ENCODE measurements at regions not wholly inside any gene's neighbourhood (a gene's known extent, or its start where the extent isn't known, plus 50 kb on each side); places are given as distances from the start of the nearest gene placed in this dataset.
"Not testable (repeated sequence)": the region's sequence is repeated elsewhere in the genome, so short reads cannot be mapped to it uniquely, and the experiment has no call there.

DNA sequence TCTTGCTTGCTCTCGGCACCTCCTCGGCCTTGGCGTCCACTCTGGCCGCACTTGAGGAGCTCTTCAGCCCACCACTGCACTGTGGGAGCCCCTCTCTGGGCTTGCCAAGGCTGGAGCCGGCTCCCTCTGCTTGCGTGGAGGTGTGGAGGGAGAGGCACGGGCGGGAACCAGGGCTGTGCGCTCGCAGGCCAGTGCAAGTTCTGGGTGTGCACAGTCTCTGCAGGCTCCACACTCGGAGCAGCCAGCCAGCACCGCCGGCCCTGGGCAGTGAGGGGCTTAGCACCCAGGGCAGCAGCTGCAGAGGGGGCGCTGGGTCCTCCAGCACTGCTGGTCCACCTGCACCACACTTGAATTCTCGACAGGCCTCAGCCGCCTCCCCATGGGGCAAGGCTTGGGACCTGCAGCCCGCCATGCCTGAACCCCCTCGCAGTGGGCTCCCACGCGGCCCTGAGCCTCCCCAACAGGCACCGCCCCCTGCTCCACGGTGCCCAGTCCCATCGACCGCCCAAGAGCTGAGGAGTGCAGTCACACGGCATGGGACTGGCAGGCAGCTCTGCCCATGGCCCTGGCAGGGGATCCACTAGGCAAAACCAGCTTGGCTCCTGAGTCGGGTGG, 411.2 kb upstream of the CHAC2 start:
- DNase-seq, result no peak

DNA sequence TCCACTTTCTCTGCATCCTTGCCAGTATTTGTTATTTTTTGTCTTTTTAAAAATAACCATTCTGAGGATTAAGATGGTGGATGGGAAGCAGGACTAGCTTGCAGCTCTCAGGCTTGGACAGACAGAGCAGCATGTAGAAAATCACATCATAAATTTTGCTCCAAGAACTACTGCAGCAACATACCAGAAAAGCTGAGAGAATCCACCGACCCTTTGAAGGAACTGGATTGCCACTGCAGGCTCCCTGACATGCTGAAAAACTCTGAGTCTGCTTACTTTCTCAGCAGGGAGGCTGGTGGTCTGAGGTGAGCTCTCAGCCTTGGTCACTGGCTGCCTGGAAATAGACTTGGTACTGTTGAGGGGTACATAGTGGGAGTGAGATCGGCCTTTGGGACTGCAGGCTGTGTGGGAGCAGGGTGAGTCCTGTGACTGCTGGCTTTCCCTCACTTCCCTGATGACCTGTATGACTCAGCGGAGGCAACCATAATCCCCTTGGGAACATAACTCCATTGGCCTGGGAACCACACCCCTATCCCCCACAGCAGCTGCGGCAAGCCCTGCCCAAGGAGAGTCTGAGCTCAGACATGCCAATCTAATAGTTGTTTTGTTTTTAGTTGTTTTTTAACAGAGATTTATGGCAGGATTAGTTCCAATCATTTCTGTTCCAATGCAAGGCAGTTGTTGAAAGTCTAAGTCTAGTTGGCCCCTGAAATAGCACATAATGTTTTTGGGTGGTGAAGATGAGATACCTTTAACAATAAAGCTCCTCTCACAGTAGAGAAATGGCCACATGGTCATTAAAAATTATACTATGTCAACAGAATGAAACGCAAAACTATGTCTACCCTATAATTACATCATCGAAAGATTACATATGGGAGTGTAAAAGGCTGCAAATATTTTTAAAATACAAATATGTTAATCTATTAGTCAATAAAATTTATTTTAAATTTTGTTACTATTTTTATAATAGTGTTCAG, 414.2 kb upstream of the CHAC2 start:
- peak; percentile 75 for DNase-seq

GRCh38 chr2:53347269-53347668, 420.3 kb upstream of the CHAC2 start:
- DNase-seq, result no peak

- no peak for DNase-seq
These were observed 425.4 kb upstream of the CHAC2 start for GRCh38 chr2:53342248-53342647.

- DNase-seq, result no peak
These were observed 433.0 kb upstream of the CHAC2 start for GRCh38 chr2:53334610-53335009.

DNA sequence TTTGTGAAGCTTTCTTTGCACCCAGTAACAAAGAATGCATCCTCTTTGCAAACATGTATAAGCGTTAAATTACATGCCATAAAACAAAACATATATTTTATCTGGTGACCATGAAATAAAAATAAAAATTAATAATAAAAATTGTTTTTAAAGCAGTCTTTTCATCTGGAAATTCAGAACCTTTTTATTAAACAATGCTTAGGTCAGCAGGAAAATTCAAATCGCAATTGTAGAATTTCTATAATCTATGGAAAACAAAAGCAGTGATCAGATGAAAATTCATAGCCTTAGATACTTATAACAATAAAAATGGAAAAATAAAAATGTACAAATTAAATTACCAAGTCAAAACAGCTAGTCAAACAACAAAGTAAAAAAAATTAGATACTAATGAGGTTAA, 435.9 kb upstream of the CHAC2 start:
- DNase-seq, result no peak

DNA sequence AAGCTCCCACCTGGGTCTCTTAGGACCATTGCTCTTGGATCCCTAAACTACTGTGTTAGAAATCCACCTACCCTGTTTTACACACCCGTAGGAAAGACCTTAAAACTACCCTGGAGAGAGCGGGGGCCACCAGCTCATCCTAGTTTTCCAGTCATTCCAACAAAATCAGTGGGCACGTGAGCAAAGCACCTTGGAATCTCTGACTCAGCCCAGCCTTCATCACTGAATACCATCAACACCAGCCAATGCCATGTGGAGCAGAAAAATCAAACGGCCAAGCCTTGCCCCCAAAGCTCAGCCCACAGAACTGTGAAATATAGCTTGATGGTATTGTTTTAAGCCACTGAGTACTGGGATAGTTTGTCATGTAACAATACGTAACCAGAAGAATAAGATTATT, 449.7 kb upstream of the CHAC2 start:
- DNase-seq, result no peak

DNA sequence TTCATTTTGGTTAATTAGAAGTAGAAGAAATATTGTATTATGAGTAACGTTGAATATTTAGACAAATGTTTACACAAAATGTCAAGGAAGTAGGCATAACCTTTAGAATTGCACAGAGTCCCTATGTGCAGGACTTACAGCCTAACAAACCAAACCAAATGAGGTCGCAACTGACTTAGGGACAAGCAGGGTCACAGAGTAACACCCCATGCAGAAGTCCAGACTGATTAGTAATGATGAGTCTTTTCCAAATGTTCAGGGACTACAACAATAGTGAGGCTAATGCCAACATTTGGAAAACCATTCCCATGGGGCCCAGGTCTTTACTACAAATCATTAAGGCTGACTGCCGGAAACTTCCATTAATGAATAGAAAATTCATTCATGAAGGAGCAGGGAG, 452.5 kb upstream of the CHAC2 start:
- no peak for DNase-seq

GRCh38 chr2:53314718-53315117, 452.9 kb upstream of the CHAC2 start:
- no peak for DNase-seq

- DNase-seq, result not testable (repeated sequence)
These were observed 454.0 kb upstream of the CHAC2 start for GRCh38 chr2:53313644-53314043.

- DNase-seq, result peak; percentile 15
These were observed 454.9 kb upstream of the CHAC2 start for GRCh38 chr2:53312721-53313120.

DNA sequence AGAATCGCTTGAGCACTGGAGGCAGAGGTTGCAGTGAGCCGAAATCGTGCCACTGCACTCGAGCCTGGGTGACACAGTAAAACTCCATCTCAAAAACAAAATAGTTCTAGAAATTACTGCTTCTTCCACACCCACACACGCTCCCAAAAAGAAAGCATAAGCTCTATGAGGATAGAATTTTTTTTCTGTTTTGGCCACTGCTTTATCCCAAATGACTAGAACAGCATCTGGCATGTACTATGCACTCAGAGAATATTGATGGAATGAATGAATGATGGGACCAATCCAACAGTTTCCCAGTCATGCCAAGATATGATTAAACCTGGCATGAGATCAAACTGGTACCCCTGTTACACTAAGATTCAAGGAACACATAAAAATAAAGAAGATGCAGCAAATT, 455.4 kb upstream of the CHAC2 start:
- no peak for DNase-seq

DNA sequence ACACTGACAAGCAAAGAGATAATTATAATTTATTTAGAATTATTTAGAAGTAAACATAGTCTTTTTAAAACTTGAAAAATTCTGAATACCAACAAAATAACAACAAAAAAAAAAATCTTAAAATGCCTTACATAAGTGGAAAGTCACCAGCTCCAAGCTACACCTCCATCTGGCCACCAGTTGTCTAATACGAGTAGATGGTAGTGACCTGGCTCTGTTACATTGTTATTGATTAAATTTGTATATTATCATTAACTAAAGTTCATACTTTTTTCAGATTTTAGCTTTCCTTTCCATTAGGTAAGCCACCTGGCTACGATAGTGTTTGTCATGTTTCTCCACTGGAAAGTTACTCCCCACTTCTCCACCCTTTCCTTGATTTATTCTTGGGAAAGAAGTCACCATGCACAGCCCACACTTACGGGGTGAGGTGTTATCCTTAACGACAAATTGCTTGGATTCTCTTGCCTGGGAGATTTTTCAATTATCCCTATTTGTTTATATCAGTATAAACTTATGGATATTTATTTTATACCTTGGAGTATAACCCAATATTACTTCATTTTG, 464.5 kb upstream of the CHAC2 start:
- no peak for DNase-seq

DNA sequence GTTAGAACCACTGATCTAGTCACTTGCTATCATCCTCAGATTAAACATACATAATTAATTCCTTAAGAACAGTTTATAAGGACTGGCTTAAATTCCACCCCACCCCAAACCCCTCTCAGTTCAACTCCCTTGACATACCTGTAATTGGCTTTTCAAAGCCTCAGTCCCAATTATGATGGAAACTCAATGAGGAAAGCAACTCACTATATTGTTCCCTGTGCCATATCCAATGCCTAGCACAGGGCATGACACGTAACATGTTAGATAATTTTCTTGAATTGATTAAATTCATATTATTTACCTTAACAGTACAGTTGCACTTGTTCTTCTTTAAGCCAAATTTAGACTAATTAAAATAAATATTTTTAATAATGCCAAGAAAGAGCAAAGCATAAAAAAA, 465.1 kb upstream of the CHAC2 start:
- peak; percentile 76 for DNase-seq

GRCh38 chr2:53289309-53290006, 478.1 kb upstream of the CHAC2 start:
- DNase-seq, result no peak

DNA sequence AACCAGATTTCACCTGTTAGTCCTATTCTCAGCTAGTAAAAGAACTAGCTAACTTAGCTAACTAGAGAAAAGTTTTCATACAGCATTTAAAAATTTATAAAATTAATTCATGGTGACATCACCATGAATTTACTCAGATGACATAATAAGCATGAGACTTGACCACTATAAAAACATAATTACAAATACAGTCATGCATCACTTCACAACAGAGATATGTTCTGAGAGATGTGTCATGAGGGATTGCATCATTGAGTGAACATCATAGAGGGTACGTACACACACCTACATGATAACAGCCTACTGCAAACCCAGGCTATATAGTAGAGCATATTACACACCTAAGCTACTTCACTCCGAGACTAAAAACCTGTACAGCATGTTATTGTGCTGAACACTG, 481.3 kb upstream of the CHAC2 start:
- DNase-seq, result no peak

GRCh38 chr2:53275743-53276142, 491.9 kb upstream of the CHAC2 start:
- DNase-seq, result peak; percentile 5

DNA sequence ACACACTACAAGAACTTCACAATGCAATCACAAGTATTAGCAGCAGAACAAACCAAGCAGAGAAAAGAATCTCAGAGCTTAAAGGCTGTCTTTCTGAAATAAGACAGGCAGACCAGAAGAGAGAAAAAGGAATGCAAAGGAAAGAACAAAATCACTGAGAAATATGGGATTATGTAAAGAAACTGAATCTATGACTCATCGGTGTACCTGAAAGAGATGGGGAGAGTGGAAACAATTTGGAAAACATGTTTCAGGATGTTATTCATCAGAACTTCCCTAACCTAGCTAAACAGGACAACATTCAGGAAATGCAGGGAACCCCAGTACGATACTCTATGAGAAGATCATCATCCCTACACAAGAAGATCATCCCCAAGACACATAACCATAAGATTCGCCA, 499.0 kb upstream of the CHAC2 start:
- no peak for DNase-seq

DNA sequence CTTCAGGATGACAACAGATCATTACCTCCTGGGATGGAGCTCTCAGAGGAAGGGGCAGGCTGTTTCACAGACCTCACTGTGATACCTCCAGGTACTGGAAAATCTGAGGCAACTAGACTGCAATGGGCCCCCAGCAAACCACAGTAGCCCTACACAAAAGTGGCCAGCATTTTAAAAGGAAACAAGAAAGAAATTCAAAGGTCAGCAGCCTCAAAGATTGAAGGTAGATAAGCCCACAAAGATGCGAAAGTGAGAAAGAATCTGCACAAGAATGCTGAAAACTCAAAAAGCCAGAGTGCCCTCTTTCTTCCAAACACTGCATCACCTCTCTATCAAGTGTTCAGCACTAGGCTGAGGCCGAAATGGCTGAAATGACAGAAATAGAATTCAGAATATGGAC, 499.5 kb upstream of the CHAC2 start:
- DNase-seq, result no peak

DNA sequence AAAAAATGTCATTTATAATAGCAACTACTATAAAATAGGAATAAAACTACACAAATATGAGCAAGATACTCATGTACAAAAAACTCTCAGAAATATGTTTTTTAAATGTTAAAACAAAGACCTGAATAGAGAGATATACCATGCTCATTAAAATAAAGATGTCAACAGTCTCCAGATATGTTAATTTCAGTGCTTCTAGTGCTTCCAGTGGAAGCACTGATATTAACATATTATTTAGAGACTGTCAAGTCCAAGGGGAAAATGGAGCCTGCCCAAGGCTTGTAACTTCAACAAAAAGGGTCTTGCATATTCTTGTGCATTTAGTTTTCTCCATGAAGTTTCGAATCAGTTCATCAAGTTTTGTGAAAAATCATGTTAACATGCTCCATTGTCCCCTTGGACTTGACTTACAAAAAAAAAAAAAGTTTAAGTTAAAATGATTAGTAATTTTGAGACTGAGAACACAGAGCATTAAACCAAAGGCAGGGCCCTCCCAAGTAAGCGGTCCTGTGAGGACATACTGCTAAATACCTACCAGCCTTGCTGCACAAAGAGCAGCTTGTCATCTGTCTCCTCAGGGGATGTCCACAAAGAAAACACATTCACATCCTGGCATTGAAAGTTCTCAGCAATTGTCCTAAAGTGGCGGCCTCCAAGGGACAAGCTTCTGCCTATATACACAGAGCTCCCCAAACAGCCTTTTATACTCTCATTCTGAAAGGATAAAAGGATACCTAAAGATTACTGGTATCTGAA, 501.9 kb upstream of the CHAC2 start:
- no peak for DNase-seq

GRCh38 chr2:53260568-53260967, 507.0 kb upstream of the CHAC2 start:
- DNase-seq, result no peak

- DNase-seq, result no peak
These were observed 508.1 kb upstream of the CHAC2 start for GRCh38 chr2:53259395-53260009.

Measured in NCI-H82 (cell line).